GM12891 (cell line): ENCODE measurements at regions not wholly inside any gene's neighbourhood (a gene's known extent, or its start where the extent isn't known, plus 50 kb on each side); places are given as distances from the start of the nearest gene placed in this dataset.

Experiments used
- PAX5 ChIP-seq: IDR thresholded peaks from 2 replicates; pipeline ENCODE4 v1.6.1; 2011; ENCODE audit warnings: low read length, moderate library complexity, mild to moderate bottlenecking; ENCODE audit not compliant: insufficient read depth, severe bottlenecking
- POLR2A ChIP-seq: IDR thresholded peaks from 2 replicates; pipeline ENCODE4 v1.6.1; 2011; ENCODE audit warnings: low read depth, low read length, control low read depth
- POLR2AphosphoS5 ChIP-seq: IDR thresholded peaks from 2 replicates; pipeline ENCODE4 v1.6.1; 2011; ENCODE audit warnings: low read depth, low read length, control low read depth
- SPI1 ChIP-seq: IDR thresholded peaks from 2 replicates; pipeline ENCODE4 v1.6.1; 2011; ENCODE audit warnings: low read depth, low read length, control low read depth

GRCh38 chr17:72416054-72416675 is 295.3 kb downstream of the SOX9 start:
- TF ChIP-seq PAX5 (no peak), POLR2A (no peak), SPI1 (no peak), POLR2AphosphoS5 (no peak)
